CD4-positive, CD25-positive, alpha-beta regulatory T cell (primary cell): ENCODE measurements at regions not wholly inside any gene's neighbourhood (a gene's known extent, or its start where the extent isn't known, plus 50 kb on each side); places are given as distances from the start of the nearest gene placed in this dataset.

ENCODE experiments used
- ATAC-seq, 2 donors: fragments of 150-1000 bp; cut with Tn5 transposase; one replicate each; pipeline ENCODE4 v1.10.0; 2021; ENCODE audit warnings: low read depth in 2 of 2, moderate number of reproducible peaks in 2 of 2, moderate library complexity in 1 of 2
- DNase-seq, 3 donors: peaks; one replicate each; pipeline versions ENCODE4 v3.0.0 to v3.0.0-alpha.2; 2012 to 2022; ENCODE audit warnings: mixed read lengths in 1 of 3
- H3K27ac ChIP-seq: one replicate; pipeline ENCODE4 v1.7.0; 2013; ENCODE audit warnings: mild to moderate bottlenecking, low read length; ENCODE audit not compliant: insufficient read depth, poor library complexity, severe bottlenecking
- H3K27me3 ChIP-seq: one replicate; pipeline ENCODE4 v1.7.0; 2013; ENCODE audit warnings: low read length; ENCODE audit not compliant: control insufficient read depth, insufficient read depth
- H3K36me3 ChIP-seq: one replicate; pipeline ENCODE4 v1.7.0; 2013; ENCODE audit warnings: mild to moderate bottlenecking, low read length, moderate library complexity; ENCODE audit not compliant: control insufficient read depth, insufficient read depth
- H3K4me1 ChIP-seq: 2 replicates; pipeline ENCODE4 v1.7.0; 2013; ENCODE audit warnings: mild to moderate bottlenecking, low read length; ENCODE audit not compliant: insufficient read depth, control insufficient read depth, poor library complexity, severe bottlenecking
- H3K4me3 ChIP-seq: one replicate; pipeline ENCODE4 v1.7.0; 2013; ENCODE audit warnings: low read depth, mild to moderate bottlenecking, low read length, moderate library complexity
- H3K9me3 ChIP-seq, 2 experiments: 1 replicate in 1 of 2; 2 replicates in 1 of 2; pipeline ENCODE4 v1.7.0; 2013; ENCODE audit warnings: low read length in 2 of 2, mild to moderate bottlenecking in 1 of 2, moderate library complexity in 1 of 2; ENCODE audit not compliant: control insufficient read depth in 2 of 2
- H3K27ac Mint-ChIP-seq, 3 donors: one replicate each; pipeline ENCODE4 v1.8.0; 2020 to 2022; ENCODE audit warnings: mild to moderate bottlenecking in 3 of 3, mixed read lengths in 3 of 3, moderate library complexity in 2 of 3
- H3K27me3 Mint-ChIP-seq: one replicate; pipeline ENCODE4 v1.8.0; 2022; ENCODE audit warnings: mild to moderate bottlenecking, mixed read lengths
- H3K36me3 Mint-ChIP-seq: one replicate; pipeline ENCODE4 v1.8.0; 2020; ENCODE audit warnings: mixed read lengths
- H3K4me1 Mint-ChIP-seq, 4 donors: one replicate each; pipeline ENCODE4 v1.8.0; 2020 to 2022; ENCODE audit warnings: mixed read lengths in 4 of 4, mild to moderate bottlenecking in 1 of 4
- H3K4me3 Mint-ChIP-seq, 4 donors: one replicate each; pipeline ENCODE4 v1.8.0; 2020 to 2022; ENCODE audit warnings: mild to moderate bottlenecking in 4 of 4, mixed read lengths in 4 of 4, moderate library complexity in 3 of 4
- H3K9me3 Mint-ChIP-seq, 7 donors: one replicate each; pipeline ENCODE4 v1.8.0; 2020 to 2022; ENCODE audit warnings: mixed read lengths in 7 of 7, mild to moderate bottlenecking in 3 of 7, moderate library complexity in 2 of 7

- Histone ChIP-seq H3K4me3 (no peak overlapping the region), H3K27me3 (no peaks in the 10 kb centered on the region), H3K36me3 (no peaks in the 10 kb centered on the region), H3K27ac (no peak overlapping the region), H3K4me1 (no peaks in the 10 kb centered on the region), H3K9me3 (no peaks in the 10 kb centered on the region)
- Mint-ChIP-seq H3K27me3 (no peaks in the 10 kb centered on the region), H3K4me1 (no peaks in the 10 kb centered on the region), H3K27ac (no peak overlapping the region), H3K9me3 (peaks cover 0 to 4% (median 0%) of the 10 kb centered on the region in 7 donors), H3K4me3 (no peak overlapping the region), H3K36me3 (no peaks in the 10 kb centered on the region)
- ATAC-seq (no peak), DNase-seq (no peak)
Measured at GRCh38 chr13:79642596-79642995, 161.6 kb downstream of the NDFIP2 start.

DNA sequence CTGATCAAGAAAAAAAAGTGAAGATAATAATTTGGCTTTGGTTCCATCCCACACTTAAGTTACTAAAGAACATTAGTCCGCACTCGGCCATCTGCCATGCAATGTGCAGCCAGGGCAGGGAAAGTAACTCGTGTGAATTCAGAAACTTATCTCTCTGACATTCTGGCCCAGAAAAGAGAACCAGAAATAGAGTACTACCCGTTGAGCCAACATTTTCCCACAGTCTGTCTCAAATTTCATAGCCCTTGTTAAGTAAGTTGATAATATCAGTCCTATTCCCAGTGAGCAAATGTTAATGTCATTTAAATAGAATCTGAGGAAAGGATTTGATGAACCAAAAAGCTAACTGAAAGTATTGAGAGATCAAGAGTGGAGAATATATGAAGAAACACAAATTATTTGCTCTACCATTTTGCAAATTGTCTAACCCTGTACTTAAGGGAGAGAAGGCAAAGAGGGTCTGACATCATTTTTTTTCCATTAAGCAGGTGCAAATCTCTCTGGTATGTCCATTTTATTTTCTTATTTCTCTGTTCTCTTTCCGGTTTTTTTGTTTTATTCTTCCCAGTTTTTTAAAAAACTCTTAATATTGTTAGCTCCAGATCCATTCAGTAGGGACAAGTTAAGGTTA is 156.3 kb downstream of the NDFIP2 start:
- Histone ChIP-seq H3K36me3 (no peaks in the 10 kb centered on the region), H3K4me1 (no peaks in the 10 kb centered on the region), H3K9me3 (no peaks in the 10 kb centered on the region), H3K27me3 (no peaks in the 10 kb centered on the region), H3K4me3 (no peak overlapping the region), H3K27ac (no peak overlapping the region)
- Mint-ChIP-seq H3K4me1 (no peaks in the 10 kb centered on the region), H3K4me3 (no peak overlapping the region), H3K9me3 (no peaks in the 10 kb centered on the region), H3K27ac (no peak overlapping the region), H3K36me3 (no peaks in the 10 kb centered on the region), H3K27me3 (no peaks in the 10 kb centered on the region)
- DNase-seq: no peak
- ATAC-seq: no peak

DNA sequence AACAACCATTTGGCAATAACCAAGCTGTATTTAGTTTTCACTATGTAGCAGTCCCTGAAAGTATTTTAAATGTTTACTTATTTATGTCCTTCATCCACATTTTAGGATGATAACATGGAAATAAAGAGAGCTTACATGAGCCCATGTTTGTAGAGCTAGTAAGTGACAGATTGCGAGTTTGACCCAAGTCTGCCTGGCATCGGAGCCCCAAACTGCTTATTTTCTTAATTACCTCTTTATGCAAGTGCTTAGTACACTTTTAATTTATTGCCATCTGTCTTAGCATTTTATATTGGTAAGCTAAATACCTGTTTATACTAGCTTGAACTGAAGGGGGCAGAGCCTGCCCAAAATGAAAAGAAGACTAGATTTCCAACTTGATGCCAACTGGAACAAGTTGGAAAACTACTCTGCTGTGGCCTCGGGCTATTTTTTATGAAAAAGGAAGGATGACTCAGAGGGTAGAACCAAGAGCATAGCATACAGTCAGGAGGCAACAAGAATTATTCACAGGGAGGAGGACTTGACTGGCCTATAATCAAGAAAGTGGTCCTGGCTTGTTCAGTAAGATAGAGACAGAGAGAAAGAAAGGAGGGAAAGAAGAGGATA is 150.2 kb downstream of the NDFIP2 start:
- no peaks in the 10 kb centered on the region for H3K9me3 ChIP-seq
- no peak for ATAC-seq
- no peaks in the 10 kb centered on the region for H3K27me3 ChIP-seq
- H3K27me3 Mint-ChIP-seq: no peaks in the 10 kb centered on the region
- H3K9me3 Mint-ChIP-seq: peaks cover 0 to 2% (median 0%) of the 10 kb centered on the region in 7 donors
- DNase-seq: no peak
- H3K27ac ChIP-seq: no peak overlapping the region
- H3K27ac Mint-ChIP-seq: peak overlapping the region in 1 of 3 donors; percentile 66
- H3K4me3 Mint-ChIP-seq: no peak overlapping the region
- no peak overlapping the region for H3K4me3 ChIP-seq
- no peaks in the 10 kb centered on the region for H3K4me1 Mint-ChIP-seq
- H3K36me3 ChIP-seq: no peaks in the 10 kb centered on the region
- no peaks in the 10 kb centered on the region for H3K4me1 ChIP-seq
- no peaks in the 10 kb centered on the region for H3K36me3 Mint-ChIP-seq

DNA sequence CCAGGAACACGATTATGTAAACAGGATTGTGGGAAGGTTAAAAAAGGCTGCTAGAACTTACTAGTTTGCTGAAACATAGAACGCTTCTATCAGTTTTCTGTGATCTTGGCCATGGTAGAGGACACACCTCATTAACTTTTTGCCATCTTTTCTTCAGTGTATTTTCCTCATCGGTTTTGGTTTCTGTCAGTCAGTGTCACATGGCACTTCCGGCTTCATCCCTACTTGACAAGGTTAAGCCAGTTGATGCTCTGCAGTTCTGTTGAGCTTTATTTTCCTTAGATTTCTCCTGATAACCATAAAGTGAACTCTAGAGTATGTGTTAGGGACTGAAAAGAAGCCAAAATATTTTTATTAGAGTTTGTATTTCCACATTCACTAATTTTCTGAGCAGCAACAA is 147.5 kb downstream of the NDFIP2 start:
- H3K4me1 Mint-ChIP-seq: no peaks in the 10 kb centered on the region
- no peaks in the 10 kb centered on the region for H3K36me3 ChIP-seq
- ATAC-seq: no peak
- no peaks in the 10 kb centered on the region for H3K36me3 Mint-ChIP-seq
- no peak overlapping the region for H3K4me3 ChIP-seq
- H3K27me3 Mint-ChIP-seq: no peaks in the 10 kb centered on the region
- peaks cover 0 to 2% (median 0%) of the 10 kb centered on the region in 7 donors for H3K9me3 Mint-ChIP-seq
- no peak overlapping the region for H3K27ac ChIP-seq
- no peak overlapping the region for H3K4me3 Mint-ChIP-seq
- H3K4me1 ChIP-seq: no peaks in the 10 kb centered on the region
- no peak for DNase-seq
- no peak overlapping the region for H3K27ac Mint-ChIP-seq
- no peaks in the 10 kb centered on the region for H3K9me3 ChIP-seq
- no peaks in the 10 kb centered on the region for H3K27me3 ChIP-seq

DNA sequence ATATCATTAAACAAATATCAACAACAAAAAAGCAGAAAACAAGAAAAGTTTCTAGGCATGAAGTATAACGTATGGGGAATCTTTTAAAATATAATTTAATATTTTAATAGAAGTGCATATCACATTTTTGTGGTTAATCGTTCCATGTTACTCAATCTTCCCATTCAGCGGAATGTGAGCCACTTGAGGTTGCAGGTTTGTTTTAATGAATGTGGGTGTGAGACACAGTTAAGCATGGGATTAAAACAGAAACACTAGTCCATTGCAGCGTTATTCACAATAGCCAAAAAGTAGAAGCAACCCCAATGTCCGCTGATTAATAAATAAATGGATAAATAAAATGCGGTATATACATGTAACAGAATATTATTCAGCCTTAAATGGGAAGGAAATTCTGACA is 146.0 kb downstream of the NDFIP2 start:
- H3K36me3 ChIP-seq: no peaks in the 10 kb centered on the region

DNA sequence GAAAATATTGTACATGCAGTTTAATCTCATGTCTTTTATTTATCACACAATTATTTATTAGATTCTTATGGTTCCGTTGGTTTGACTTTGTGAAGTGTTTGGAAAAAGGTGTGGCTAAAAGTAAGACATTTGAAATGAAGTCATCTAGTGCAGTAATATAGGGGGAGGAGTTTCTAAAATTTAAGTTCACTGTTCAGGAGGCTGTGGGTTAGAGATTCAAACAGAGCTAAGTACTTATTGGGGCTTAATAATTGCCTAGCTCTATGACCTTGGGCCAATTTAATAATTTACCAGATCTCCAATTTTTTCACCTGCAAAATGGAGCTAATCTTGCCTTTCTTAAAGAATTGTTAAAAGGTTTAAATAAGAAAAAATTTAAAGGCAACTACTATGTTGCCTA is 144.6 kb downstream of the NDFIP2 start:
- Histone ChIP-seq H3K36me3 (no peaks in the 10 kb centered on the region), H3K27me3 (no peaks in the 10 kb centered on the region), H3K4me1 (no peaks in the 10 kb centered on the region), H3K27ac (no peak overlapping the region), H3K9me3 (no peaks in the 10 kb centered on the region), H3K4me3 (no peak overlapping the region)
- peaks cover 4% of the 10 kb centered on the region for H3K27me3 Mint-ChIP-seq
- DNase-seq (no peak), ATAC-seq (no peak)
- H3K36me3 Mint-ChIP-seq: no peaks in the 10 kb centered on the region
- no peaks in the 10 kb centered on the region for H3K4me1 Mint-ChIP-seq
- H3K9me3 Mint-ChIP-seq: peaks cover 0 to 2% (median 0%) of the 10 kb centered on the region in 7 donors
- no peak overlapping the region for H3K27ac Mint-ChIP-seq
- no peak overlapping the region for H3K4me3 Mint-ChIP-seq

More for the DNA sequence above, 146.0 kb downstream of the NDFIP2 start:
- no peaks in the 10 kb centered on the region for H3K9me3 ChIP-seq
- ATAC-seq (no peak), DNase-seq (no peak)
- H3K4me3 Mint-ChIP-seq: no peak overlapping the region
- peaks cover 0 to 2% (median 0%) of the 10 kb centered on the region in 7 donors for H3K9me3 Mint-ChIP-seq
- H3K27ac ChIP-seq: no peak overlapping the region
- no peaks in the 10 kb centered on the region for H3K4me1 Mint-ChIP-seq
- H3K27me3 Mint-ChIP-seq: no peaks in the 10 kb centered on the region
- H3K36me3 Mint-ChIP-seq: no peaks in the 10 kb centered on the region
- H3K27ac Mint-ChIP-seq: no peak overlapping the region
- H3K4me3 ChIP-seq: no peak overlapping the region
- no peaks in the 10 kb centered on the region for H3K27me3 ChIP-seq
- no peaks in the 10 kb centered on the region for H3K4me1 ChIP-seq

- ATAC-seq (no peak), DNase-seq (no peak)
- no peaks in the 10 kb centered on the region for H3K27me3 ChIP-seq
- H3K36me3 ChIP-seq: no peaks in the 10 kb centered on the region
- Mint-ChIP-seq H3K27me3 (peaks cover 4% of the 10 kb centered on the region), H3K4me3 (no peak overlapping the region), H3K36me3 (no peaks in the 10 kb centered on the region), H3K9me3 (peaks cover 0 to 3% (median 0%) of the 10 kb centered on the region in 7 donors), H3K4me1 (no peaks in the 10 kb centered on the region), H3K27ac (no peak overlapping the region)
- no peak overlapping the region for H3K27ac ChIP-seq
- no peaks in the 10 kb centered on the region for H3K4me1 ChIP-seq
- no peak overlapping the region for H3K4me3 ChIP-seq
- no peaks in the 10 kb centered on the region for H3K9me3 ChIP-seq
Measured at GRCh38 chr13:79621902-79622301, 140.9 kb downstream of the NDFIP2 start.

DNA sequence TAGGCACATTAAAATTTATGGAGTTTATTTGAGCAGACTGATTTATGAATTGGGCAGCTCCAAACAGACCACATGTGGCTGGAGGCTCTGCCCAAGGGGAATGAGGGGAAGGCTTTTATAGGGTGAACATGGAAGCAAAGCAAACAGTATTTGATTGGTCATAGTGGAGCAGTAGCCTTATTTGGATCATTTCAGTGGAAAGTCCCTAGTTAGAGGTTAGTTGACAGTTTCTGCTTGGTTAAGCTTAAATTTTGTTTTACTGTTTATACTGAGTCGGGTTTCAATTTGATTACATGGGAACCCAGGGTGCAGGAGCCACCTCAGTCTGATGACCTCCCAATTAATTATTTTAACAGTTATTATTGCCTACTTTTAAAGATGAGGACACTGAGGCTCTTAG is 140.5 kb downstream of the NDFIP2 start:
- H3K27ac ChIP-seq: no peak overlapping the region
- H3K9me3 ChIP-seq: no peaks in the 10 kb centered on the region
- Mint-ChIP-seq H3K4me1 (no peaks in the 10 kb centered on the region), H3K4me3 (no peak overlapping the region), H3K36me3 (no peaks in the 10 kb centered on the region), H3K27me3 (peaks cover 4% of the 10 kb centered on the region), H3K27ac (no peak overlapping the region), H3K9me3 (peaks cover 0 to 3% (median 0%) of the 10 kb centered on the region in 7 donors)
- no peak overlapping the region for H3K4me3 ChIP-seq
- H3K27me3 ChIP-seq: no peaks in the 10 kb centered on the region
- no peaks in the 10 kb centered on the region for H3K36me3 ChIP-seq
- no peaks in the 10 kb centered on the region for H3K4me1 ChIP-seq
- no peak for DNase-seq
- no peak for ATAC-seq
